ENCODE measurements at regions not wholly inside any gene's neighbourhood (a gene's known extent, or its start where the extent isn't known, plus 50 kb on each side); places are given as distances from the start of the nearest gene placed in this dataset.

GRCh38 chr14:49493557-49493956, 92.6 kb downstream of the RPS29 start:
- TF ChIP-seq CTCF (conservative IDR thresholded peaks at IDR 0.05; ENCODE audit: low read depth, low read length) (no peak), EZH2 (IDR thresholded peaks at IDR 0.05; ENCODE audit: low read length, unreplicated experiment) (no peak), EZH2phosphoT487 (IDR thresholded peaks at IDR 0.05; ENCODE audit: borderline replicate concordance, low read length) (no peak)
